NCI-H2107 treated with DMSO at 0.1 percent for 48 hours (cell line): ENCODE measurements at regions not wholly inside any gene's neighbourhood (a gene's known extent, or its start where the extent isn't known, plus 50 kb on each side); places are given as distances from the start of the nearest gene placed in this dataset.
"Not testable (repeated sequence)": the region's sequence is repeated elsewhere in the genome, so short reads cannot be mapped to it uniquely, and the experiment has no call there.

Experiments
- DNase-seq: peaks from one replicate; lab custom pipeline; 2025; ENCODE audit not compliant: unreplicated experiment; lab: John Stamatoyannopoulos, UW

GRCh38 chr2:139605668-139606067 lies 825.5 kb upstream of the NXPH2 start:
- no peak for DNase-seq

GRCh38 chr2:139600166-139600565 lies 820.0 kb upstream of the NXPH2 start:
- no peak for DNase-seq

GRCh38 chr2:139585101-139585500 lies 804.9 kb upstream of the NXPH2 start:
- no peak for DNase-seq

- DNase-seq, result no peak
Measured at GRCh38 chr2:139574371-139574770, 794.2 kb upstream of the NXPH2 start.

- DNase-seq, result no peak
Measured at GRCh38 chr2:139556789-139557188, 776.6 kb upstream of the NXPH2 start.

GRCh38 chr2:139550873-139551272 lies 770.7 kb upstream of the NXPH2 start:
- no peak for DNase-seq

- no peak for DNase-seq
Measured at GRCh38 chr2:139550341-139550740, 770.2 kb upstream of the NXPH2 start.

- no peak for DNase-seq
Measured at GRCh38 chr2:139544186-139544851, 764.1 kb upstream of the NXPH2 start.

GRCh38 chr2:139538332-139539020 lies 758.3 kb upstream of the NXPH2 start:
- not testable (repeated sequence) for DNase-seq

GRCh38 chr2:139529080-139529479 lies 748.9 kb upstream of the NXPH2 start:
- DNase-seq, result no peak

- no peak for DNase-seq
Measured at GRCh38 chr2:139526781-139527180, 746.6 kb upstream of the NXPH2 start.

GRCh38 chr2:139518321-139518720 lies 738.1 kb upstream of the NXPH2 start:
- no peak for DNase-seq

- no peak for DNase-seq
Measured at GRCh38 chr2:139514951-139515350, 734.8 kb upstream of the NXPH2 start.

- DNase-seq, result no peak
Measured at GRCh38 chr2:139495851-139496250, 715.7 kb upstream of the NXPH2 start.

- DNase-seq, result no peak
Measured at GRCh38 chr2:139492131-139492680, 712.0 kb upstream of the NXPH2 start.

GRCh38 chr2:139480161-139480650 lies 700.0 kb upstream of the NXPH2 start:
- DNase-seq, result no peak

GRCh38 chr2:139478165-139478914 lies 698.1 kb upstream of the NXPH2 start:
- DNase-seq, result no peak

GRCh38 chr2:139477618-139478017 lies 697.4 kb upstream of the NXPH2 start:
- DNase-seq, result no peak

GRCh38 chr2:139469985-139470384 lies 689.8 kb upstream of the NXPH2 start:
- DNase-seq, result no peak

- DNase-seq, result no peak
Measured at GRCh38 chr2:139465789-139466188, 685.6 kb upstream of the NXPH2 start.

- DNase-seq, result no peak
Measured at GRCh38 chr2:139457873-139458272, 677.7 kb upstream of the NXPH2 start.

GRCh38 chr2:139454251-139454650 lies 674.1 kb upstream of the NXPH2 start:
- DNase-seq, result no peak
